HUES64 (cell line): ENCODE measurements at regions not wholly inside any gene's neighbourhood (a gene's known extent, or its start where the extent isn't known, plus 50 kb on each side); places are given as distances from the start of the nearest gene placed in this dataset.

Experiments
- H3K27ac ChIP-seq: 2 replicates; pipeline ENCODE4 v1.7.0; 2013; ENCODE audit warnings: low read depth, low read length, inconsistent platforms
- H3K27me3 ChIP-seq: 2 replicates; pipeline ENCODE4 v1.6.1; 2013; ENCODE audit warnings: mild to moderate bottlenecking, low read length; ENCODE audit not compliant: insufficient read depth
- H3K36me3 ChIP-seq: 2 replicates; pipeline ENCODE4 v1.6.1; 2013; ENCODE audit warnings: mild to moderate bottlenecking, low read length; ENCODE audit not compliant: insufficient read depth
- H3K4me1 ChIP-seq: 2 replicates; pipeline ENCODE4 v1.6.1; 2013; ENCODE audit warnings: mild to moderate bottlenecking, low read length, moderate library complexity; ENCODE audit not compliant: insufficient read depth
- H3K4me3 ChIP-seq: 2 replicates; pipeline ENCODE4 v1.5.1; 2013; ENCODE audit warnings: mild to moderate bottlenecking, low read length, moderate library complexity
- H3K9ac ChIP-seq: 2 replicates; pipeline ENCODE4 v1.6.1; 2013; ENCODE audit warnings: mild to moderate bottlenecking, low read depth, low read length
- H3K9me3 ChIP-seq: 2 replicates; pipeline ENCODE4 v1.6.1; 2013; ENCODE audit warnings: low read depth, low read length; ENCODE audit not compliant: insufficient read depth
- WGBS: fragments of 150-250, 120-280 bp; methylation state at CpG from one replicate; pipeline ENCODE4 v1.1.7; 2013; ENCODE audit warnings: missing lambda C conversion rate; 5-methylcytosine and 5-hydroxymethylcytosine counted together

GRCh38 chr7:106384373-106384772 is 99.6 kb upstream of the NAMPT start:
- H3K27ac ChIP-seq, result no peak overlapping the region
- H3K36me3 ChIP-seq, result no peaks in the 10 kb centered on the region

GRCh38 chr7:106382929-106383328 is 98.1 kb upstream of the NAMPT start:
- no peaks in the 10 kb centered on the region for H3K9me3 ChIP-seq
- H3K27ac ChIP-seq, result no peak overlapping the region
- no peaks in the 10 kb centered on the region for H3K4me1 ChIP-seq
- WGBS, result 96% methylated on average over 1 of the region's 1 CpG
- no peak overlapping the region for H3K9ac ChIP-seq
- no peaks in the 10 kb centered on the region for H3K36me3 ChIP-seq
- H3K4me3 ChIP-seq, result no peak overlapping the region
- H3K27me3 ChIP-seq, result no peaks in the 10 kb centered on the region

More at GRCh38 chr7:106384373-106384772, 99.6 kb upstream of the NAMPT start:
- H3K9me3 ChIP-seq, result no peaks in the 10 kb centered on the region
- no peak overlapping the region for H3K4me3 ChIP-seq
- H3K4me1 ChIP-seq, result no peaks in the 10 kb centered on the region
- no peak overlapping the region for H3K9ac ChIP-seq
- H3K27me3 ChIP-seq, result no peaks in the 10 kb centered on the region

- H3K4me1 ChIP-seq, result no peaks in the 10 kb centered on the region
- H3K9ac ChIP-seq, result no peak overlapping the region
- WGBS, result 100% methylated on average over 1 of the region's 1 CpG
- no peaks in the 10 kb centered on the region for H3K27me3 ChIP-seq
- H3K4me3 ChIP-seq, result no peak overlapping the region
- no peaks in the 10 kb centered on the region for H3K9me3 ChIP-seq
- no peak overlapping the region for H3K27ac ChIP-seq
- H3K36me3 ChIP-seq, result no peaks in the 10 kb centered on the region
These were observed 97.3 kb upstream of the NAMPT start for GRCh38 chr7:106382129-106382528.

GRCh38 chr7:106381252-106381651 is 96.5 kb upstream of the NAMPT start:
- Histone ChIP-seq H3K4me3 (no peak overlapping the region), H3K36me3 (no peaks in the 10 kb centered on the region), H3K9ac (no peak overlapping the region), H3K9me3 (no peaks in the 10 kb centered on the region), H3K4me1 (no peaks in the 10 kb centered on the region), H3K27me3 (no peaks in the 10 kb centered on the region), H3K27ac (no peak overlapping the region)
- 100% methylated on average over 2 of the region's 2 CpGs for WGBS

GRCh38 chr7:106377847-106378361 is 93.1 kb upstream of the NAMPT start:
- 93% methylated on average over 3 of the region's 3 CpGs for WGBS

GRCh38 chr7:106376026-106376799 is 91.4 kb upstream of the NAMPT start:
- no peaks in the 10 kb centered on the region for H3K27me3 ChIP-seq
- no peak overlapping the region for H3K27ac ChIP-seq
- H3K9ac ChIP-seq, result no peak overlapping the region
- no peaks in the 10 kb centered on the region for H3K36me3 ChIP-seq
- no peak overlapping the region for H3K4me3 ChIP-seq
- 97% methylated on average over 3 of the region's 3 CpGs for WGBS
- H3K4me1 ChIP-seq, result 0 out of 2 replicates have a peak, but pooled peaks cover 2% of the 10 kb centered on the region
- H3K9me3 ChIP-seq, result no peaks in the 10 kb centered on the region

More at GRCh38 chr7:106377847-106378361, 93.1 kb upstream of the NAMPT start:
- no peaks in the 10 kb centered on the region for H3K27me3 ChIP-seq
- H3K27ac ChIP-seq, result no peak overlapping the region
- 0 out of 2 replicates have a peak, but pooled peaks cover 2% of the 10 kb centered on the region for H3K4me1 ChIP-seq
- no peak overlapping the region for H3K9ac ChIP-seq
- H3K4me3 ChIP-seq, result no peak overlapping the region
- H3K9me3 ChIP-seq, result no peaks in the 10 kb centered on the region
- H3K36me3 ChIP-seq, result no peaks in the 10 kb centered on the region

GRCh38 chr7:106375499-106375898 is 90.7 kb upstream of the NAMPT start:
- Histone ChIP-seq H3K9ac (no peak overlapping the region), H3K4me3 (no peak overlapping the region), H3K27me3 (no peaks in the 10 kb centered on the region), H3K9me3 (no peaks in the 10 kb centered on the region), H3K27ac (no peak overlapping the region), H3K4me1 (0 out of 2 replicates have a peak, but pooled peaks cover 2% of the 10 kb centered on the region), H3K36me3 (no peaks in the 10 kb centered on the region)
- WGBS, result 89% methylated on average over 2 of the region's 2 CpGs

GRCh38 chr7:106374437-106374836 is 89.7 kb upstream of the NAMPT start:
- Histone ChIP-seq H3K4me1 (0 out of 2 replicates have a peak, but pooled peaks cover 2% of the 10 kb centered on the region), H3K4me3 (no peak overlapping the region), H3K27me3 (no peaks in the 10 kb centered on the region), H3K27ac (no peak overlapping the region), H3K9me3 (no peaks in the 10 kb centered on the region), H3K36me3 (no peaks in the 10 kb centered on the region), H3K9ac (no peak overlapping the region)
- 94% methylated on average over 1 of the region's 1 CpG for WGBS

GRCh38 chr7:106372595-106373318 is 88.0 kb upstream of the NAMPT start:
- H3K4me1 ChIP-seq, result 0 out of 2 replicates have a peak, but pooled peaks cover 2% of the 10 kb centered on the region
- H3K36me3 ChIP-seq, result no peaks in the 10 kb centered on the region
- no peaks in the 10 kb centered on the region for H3K27me3 ChIP-seq
- no peak overlapping the region for H3K9ac ChIP-seq
- no peaks in the 10 kb centered on the region for H3K9me3 ChIP-seq
- 75% methylated on average over 3 of the region's 3 CpGs for WGBS
- no peak overlapping the region for H3K4me3 ChIP-seq
- H3K27ac ChIP-seq, result no peak overlapping the region

GRCh38 chr7:106372126-106372525 is 87.3 kb upstream of the NAMPT start:
- no peaks in the 10 kb centered on the region for H3K27me3 ChIP-seq
- no peak overlapping the region for H3K9ac ChIP-seq
- no peaks in the 10 kb centered on the region for H3K9me3 ChIP-seq
- H3K36me3 ChIP-seq, result no peaks in the 10 kb centered on the region
- 0 out of 2 replicates have a peak, but pooled peaks cover 2% of the 10 kb centered on the region for H3K4me1 ChIP-seq
- no peak overlapping the region for H3K27ac ChIP-seq
- 96% methylated on average over 2 of the region's 2 CpGs for WGBS
- no peak overlapping the region for H3K4me3 ChIP-seq

GRCh38 chr7:106371629-106372028 is 86.8 kb upstream of the NAMPT start:
- no peak overlapping the region for H3K4me3 ChIP-seq
- no peak overlapping the region for H3K27ac ChIP-seq
- no peaks in the 10 kb centered on the region for H3K27me3 ChIP-seq
- WGBS, result 95% methylated on average over 4 of the region's 4 CpGs
- H3K9me3 ChIP-seq, result no peaks in the 10 kb centered on the region
- no peaks in the 10 kb centered on the region for H3K36me3 ChIP-seq
- H3K4me1 ChIP-seq, result 0 out of 2 replicates have a peak, but pooled peaks cover 2% of the 10 kb centered on the region
- no peak overlapping the region for H3K9ac ChIP-seq
